Transverse colon (tissue), 4 donors: ENCODE measurements at regions not wholly inside any gene's neighbourhood (a gene's known extent, or its start where the extent isn't known, plus 50 kb on each side); places are given as distances from the start of the nearest gene placed in this dataset.

Experiments used
- DNase-seq: peaks from one replicate; pipeline ENCODE4 v3.0.0-alpha.2; 2019
- H3K27ac ChIP-seq, 4 donors: fragments of 200-600 bp; sonication (generic); 2 replicates each; pipeline ENCODE4 v1.5.1; 2016 to 2018; ENCODE audit warnings: inconsistent platforms in 4 of 4
- H3K27me3 ChIP-seq: fragments of 200-600 bp; sonication (generic); 2 replicates; pipeline ENCODE4 v1.5.1; 2017; ENCODE audit warnings: inconsistent platforms
- H3K36me3 ChIP-seq, 4 donors: fragments of 200-600 bp; sonication (generic); 2 replicates each; pipeline ENCODE4 v1.5.1; 2017 to 2019; ENCODE audit warnings: inconsistent platforms in 4 of 4
- H3K4me1 ChIP-seq, 4 donors: fragments of 200-600 bp; sonication (generic); 2 replicates each; pipeline ENCODE4 v1.5.1; 2017 to 2020; ENCODE audit warnings: inconsistent platforms in 4 of 4
- H3K4me3 ChIP-seq, 4 donors: fragments of 200-600 bp; sonication (generic); 1 replicate in 1 of 4; 2 replicates in 3 of 4; pipeline versions ENCODE4 v1.5.1 to v1.6.1; 2017 to 2019; ENCODE audit warnings: inconsistent platforms in 4 of 4
- H3K9me3 ChIP-seq, 2 donors: fragments of 200-600 bp; sonication (generic); 2 replicates each; pipeline ENCODE4 v1.5.1; 2017 to 2019; ENCODE audit warnings: inconsistent platforms in 2 of 2
- CTCF ChIP-seq, 5 experiments: fragments of 200-600 bp in 3 of 5; fragments of 450-650 bp in 2 of 5; sonication (generic) in 3 of 5; IDR thresholded peaks; 1 replicate in 2 of 5; 2 replicates in 3 of 5; pipeline ENCODE4 v1.5.1; 2016 to 2017; ENCODE audit warnings: antibody characterized with exemption in 5 of 5, inconsistent platforms in 3 of 5, mild to moderate bottlenecking in 2 of 5, moderate library complexity in 1 of 5
- EP300 ChIP-seq: sonication (generic); formaldehyde crosslinking; IDR thresholded peaks from one replicate; pipeline ENCODE4 v1.6.1; 2017; ENCODE audit warnings: antibody characterized with exemption, low read depth
- POLR2A ChIP-seq: fragments of 450-650 bp; IDR thresholded peaks from one replicate; pipeline ENCODE4 v1.6.1; 2016; ENCODE audit warnings: antibody characterized with exemption, mild to moderate bottlenecking, moderate library complexity
- POLR2AphosphoS5 ChIP-seq, 3 donors: sonication (generic); formaldehyde crosslinking; IDR thresholded peaks; one replicate each; pipeline ENCODE4 v1.6.1; 2016; ENCODE audit warnings: antibody characterized with exemption in 3 of 3
- WGBS, 2 donors: methylation state at CpG; one replicate each; pipeline ENCODE4 v1.1.5; 2018; ENCODE audit warnings: low coverage in 1 of 2; 5-methylcytosine and 5-hydroxymethylcytosine counted together
- in situ Hi-C, 4 donors: fragments of 200-750 bp; cut with MboI; loops; one replicate each; pipeline versions ENCODE4 v1.15.0 to v1.15.1; 2017; ENCODE audit warnings: low sequenced_read_pairs in 3 of 4, low pct_ligation_motif_present in 1 of 4, low pct_unique_long_range_greater_than_20kb in 1 of 4
- intact Hi-C: fragments of 100-400 bp; cut with DNase I; formaldehyde crosslinking; loops from one replicate; pipeline ENCODE4 v1.15.1; 2023; ENCODE audit warnings: low total_unique reads

GRCh38 chr1:38628241-38628640 lies 231.3 kb downstream of the RRAGC start:
- Histone ChIP-seq H3K27me3 (peaks cover 5% of the 10 kb centered on the region), H3K36me3 (no peaks in the 10 kb centered on the region), H3K4me1 (no peaks in the 10 kb centered on the region), H3K9me3 (no peaks in the 10 kb centered on the region), H3K27ac (no peak overlapping the region), H3K4me3 (no peak overlapping the region)
- no peak for TF ChIP-seq POLR2A
- no peak for TF ChIP-seq POLR2AphosphoS5 (IDR thresholded peaks at IDR 0.05)
- in situ Hi-C loops (no loop called here), intact Hi-C loops (no loop called here)
- DNase-seq: no peak
- 95 to 100% methylated on average over 1 of the region's 1 CpG for WGBS, 2 donors

GRCh38 chr1:38625939-38626338 lies 233.6 kb downstream of the RRAGC start:
- in situ Hi-C loops (no loop called here), intact Hi-C loops (no loop called here)
- H3K36me3 ChIP-seq: no peaks in the 10 kb centered on the region
- no peak for DNase-seq
- H3K4me3 ChIP-seq: no peak overlapping the region
- no peaks in the 10 kb centered on the region for H3K9me3 ChIP-seq
- no peak overlapping the region for H3K27ac ChIP-seq
- TF ChIP-seq EP300: no peak
- no peak for TF ChIP-seq CTCF (IDR thresholded peaks at IDR 0.05)
- TF ChIP-seq POLR2A: no peak
- TF ChIP-seq POLR2AphosphoS5 (IDR thresholded peaks at IDR 0.05): no peak
- peaks cover 5% of the 10 kb centered on the region for H3K27me3 ChIP-seq
- WGBS, 2 donors: 57 to 78% methylated on average over 1 to 6 of the region's 6 CpGs
- H3K4me1 ChIP-seq: no peaks in the 10 kb centered on the region

- no peak overlapping the region for H3K27ac ChIP-seq
- peaks cover 5% of the 10 kb centered on the region for H3K27me3 ChIP-seq
- WGBS, 2 donors: 50 to 66% methylated on average over 5 to 14 of the region's 14 CpGs
- TF ChIP-seq CTCF (IDR thresholded peaks at IDR 0.05) (no peak), EP300 (no peak), POLR2A (no peak), POLR2AphosphoS5 (IDR thresholded peaks at IDR 0.05) (no peak)
- no peaks in the 10 kb centered on the region for H3K9me3 ChIP-seq
- no peaks in the 10 kb centered on the region for H3K36me3 ChIP-seq
- H3K4me1 ChIP-seq: no peaks in the 10 kb centered on the region
- no peak for DNase-seq
- no peak overlapping the region for H3K4me3 ChIP-seq
- intact Hi-C loops: no loop called here
- in situ Hi-C loops: loop anchor here in 1 of 4 donors (25.0 kb wide), 1 partner anchor 188 kb away; no protein-coding TSS in a partner anchor
Observed at GRCh38 chr1:38624336-38625039, 235.1 kb downstream of the RRAGC start.

- H3K36me3 ChIP-seq: no peaks in the 10 kb centered on the region
- no peaks in the 10 kb centered on the region for H3K4me1 ChIP-seq
- no peak for DNase-seq
- no peaks in the 10 kb centered on the region for H3K9me3 ChIP-seq
- H3K4me3 ChIP-seq: no peak overlapping the region
- intact Hi-C loops (no loop called here), in situ Hi-C loops (loop anchor here in 1 of 4 donors (25.0 kb wide), 1 partner anchor 189 kb away; no protein-coding TSS in a partner anchor)
- no peak overlapping the region for H3K27ac ChIP-seq
- TF ChIP-seq POLR2A (no peak), POLR2AphosphoS5 (IDR thresholded peaks at IDR 0.05) (no peak), EP300 (no peak), CTCF (IDR thresholded peaks at IDR 0.05) (no peak)
- H3K27me3 ChIP-seq: peaks cover 5% of the 10 kb centered on the region
- 88% methylated on average over 7 of the region's 7 CpGs; no CpG with 5 or more reads in 1 of the 2 donors for WGBS, 2 donors
Observed at GRCh38 chr1:38623529-38623928, 236.0 kb downstream of the RRAGC start.
